ENCODE measurements at regions not wholly inside any gene's neighbourhood (a gene's known extent, or its start where the extent isn't known, plus 50 kb on each side); places are given as distances from the start of the nearest gene placed in this dataset.
"Not testable (repeated sequence)": the region's sequence is repeated elsewhere in the genome, so short reads cannot be mapped to it uniquely, and the experiment has no call there.

GRCh38 chr6:159525445-159526025 lies 167.5 kb downstream of the SOD2 start:
- DNase-seq, result no peak
- Mint-ChIP-seq H3K36me3 (ENCODE audit: low read depth) (no peaks in the 10 kb centered on the region), H3K27ac (no peak overlapping the region), H3K9me3 (no peaks in the 10 kb centered on the region), H3K4me3 (no peak overlapping the region), H3K27me3 (peaks cover 58% of the 10 kb centered on the region), H3K4me1 (ENCODE audit: low read depth) (no peaks in the 10 kb centered on the region)

- H3K27ac Mint-ChIP-seq, result no peak overlapping the region
- no peak overlapping the region for H3K4me3 Mint-ChIP-seq
- H3K36me3 Mint-ChIP-seq (ENCODE audit: low read depth), result no peaks in the 10 kb centered on the region
- no peaks in the 10 kb centered on the region for H3K4me1 Mint-ChIP-seq (ENCODE audit: low read depth)
- peaks cover 64% of the 10 kb centered on the region for H3K27me3 Mint-ChIP-seq
- DNase-seq, result no peak
- peaks cover 7% of the 10 kb centered on the region for H3K9me3 Mint-ChIP-seq
Measured at GRCh38 chr6:159522877-159523547, 170.0 kb downstream of the SOD2 start.

- DNase-seq, result no peak
- Mint-ChIP-seq H3K9me3 (peaks cover 10% of the 10 kb centered on the region), H3K27me3 (peaks cover 63% of the 10 kb centered on the region), H3K4me3 (no peak overlapping the region), H3K27ac (no peak overlapping the region), H3K36me3 (ENCODE audit: low read depth) (no peaks in the 10 kb centered on the region), H3K4me1 (ENCODE audit: low read depth) (no peaks in the 10 kb centered on the region)
Measured at GRCh38 chr6:159521962-159522361, 171.1 kb downstream of the SOD2 start.

- Mint-ChIP-seq H3K36me3 (ENCODE audit: low read depth) (no peaks in the 10 kb centered on the region), H3K4me1 (ENCODE audit: low read depth) (no peaks in the 10 kb centered on the region), H3K9me3 (peaks cover 16% of the 10 kb centered on the region), H3K27me3 (peaks cover 47% of the 10 kb centered on the region), H3K4me3 (no peak overlapping the region), H3K27ac (no peak overlapping the region)
- no peak for DNase-seq
Measured at GRCh38 chr6:159520002-159520401, 173.0 kb downstream of the SOD2 start.

GRCh38 chr6:159515811-159516210 lies 177.2 kb downstream of the SOD2 start:
- H3K4me1 Mint-ChIP-seq (ENCODE audit: low read depth); H3K27ac Mint-ChIP-seq; DNase-seq; H3K36me3 Mint-ChIP-seq (ENCODE audit: low read depth); H3K4me3 Mint-ChIP-seq: not testable (repeated sequence)
- peaks cover 29% of the 10 kb centered on the region for H3K27me3 Mint-ChIP-seq
- peaks cover 16% of the 10 kb centered on the region for H3K9me3 Mint-ChIP-seq

- Mint-ChIP-seq H3K27ac (no peak overlapping the region), H3K4me3 (no peak overlapping the region), H3K36me3 (ENCODE audit: low read depth) (no peaks in the 10 kb centered on the region), H3K9me3 (peaks cover 16% of the 10 kb centered on the region), H3K4me1 (ENCODE audit: low read depth) (no peaks in the 10 kb centered on the region), H3K27me3 (peaks cover 23% of the 10 kb centered on the region)
- no peak for DNase-seq
Measured at GRCh38 chr6:159513914-159514313, 179.1 kb downstream of the SOD2 start.

GRCh38 chr6:159513074-159513720 lies 179.8 kb downstream of the SOD2 start:
- Mint-ChIP-seq H3K36me3 (ENCODE audit: low read depth) (no peaks in the 10 kb centered on the region), H3K27ac (no peak overlapping the region), H3K9me3 (peaks cover 10% of the 10 kb centered on the region), H3K27me3 (peaks cover 17% of the 10 kb centered on the region), H3K4me3 (no peak overlapping the region), H3K4me1 (ENCODE audit: low read depth) (no peaks in the 10 kb centered on the region)
- no peak for DNase-seq

GRCh38 chr6:159512571-159512970 lies 180.5 kb downstream of the SOD2 start:
- H3K36me3 Mint-ChIP-seq (ENCODE audit: low read depth), result no peaks in the 10 kb centered on the region
- H3K27me3 Mint-ChIP-seq, result peaks cover 12% of the 10 kb centered on the region
- DNase-seq, result no peak
- peaks cover 6% of the 10 kb centered on the region for H3K9me3 Mint-ChIP-seq
- H3K4me1 Mint-ChIP-seq (ENCODE audit: low read depth), result no peaks in the 10 kb centered on the region
- H3K27ac Mint-ChIP-seq, result no peak overlapping the region
- H3K4me3 Mint-ChIP-seq, result no peak overlapping the region

- Mint-ChIP-seq H3K4me1 (ENCODE audit: low read depth) (no peaks in the 10 kb centered on the region), H3K4me3 (no peak overlapping the region), H3K27ac (no peak overlapping the region), H3K36me3 (ENCODE audit: low read depth) (no peaks in the 10 kb centered on the region), H3K9me3 (peaks cover 7% of the 10 kb centered on the region), H3K27me3 (peaks cover 8% of the 10 kb centered on the region)
- DNase-seq, result no peak
Measured at GRCh38 chr6:159512104-159512503, 180.9 kb downstream of the SOD2 start.

- Mint-ChIP-seq H3K4me1 (ENCODE audit: low read depth) (no peaks in the 10 kb centered on the region), H3K9me3 (peaks cover 2% of the 10 kb centered on the region)
Measured at GRCh38 chr6:159510141-159510540, 182.9 kb downstream of the SOD2 start.

GRCh38 chr6:159508931-159509330 lies 184.1 kb downstream of the SOD2 start:
- Mint-ChIP-seq H3K27ac (no peak overlapping the region), H3K4me3 (no peak overlapping the region)

More at GRCh38 chr6:159510141-159510540, 182.9 kb downstream of the SOD2 start:
- DNase-seq, result no peak
- H3K27me3 Mint-ChIP-seq, result peaks cover 8% of the 10 kb centered on the region
- no peaks in the 10 kb centered on the region for H3K36me3 Mint-ChIP-seq (ENCODE audit: low read depth)
- H3K4me3 Mint-ChIP-seq, result no peak overlapping the region
- H3K27ac Mint-ChIP-seq, result no peak overlapping the region

GRCh38 chr6:159506048-159506447 lies 187.0 kb downstream of the SOD2 start:
- no peak for DNase-seq
- Mint-ChIP-seq H3K4me3 (no peak overlapping the region), H3K36me3 (ENCODE audit: low read depth) (no peaks in the 10 kb centered on the region), H3K27me3 (peaks cover 11% of the 10 kb centered on the region), H3K4me1 (ENCODE audit: low read depth) (no peaks in the 10 kb centered on the region), H3K27ac (no peak overlapping the region), H3K9me3 (peaks cover 2% of the 10 kb centered on the region)

More at GRCh38 chr6:159508931-159509330, 184.1 kb downstream of the SOD2 start:
- peaks cover 2% of the 10 kb centered on the region for H3K9me3 Mint-ChIP-seq
- H3K36me3 Mint-ChIP-seq (ENCODE audit: low read depth), result no peaks in the 10 kb centered on the region
- DNase-seq, result no peak
- peaks cover 8% of the 10 kb centered on the region for H3K27me3 Mint-ChIP-seq
- no peaks in the 10 kb centered on the region for H3K4me1 Mint-ChIP-seq (ENCODE audit: low read depth)

GRCh38 chr6:159505140-159505922 lies 187.7 kb downstream of the SOD2 start:
- no peak overlapping the region for H3K27ac Mint-ChIP-seq
- H3K9me3 Mint-ChIP-seq, result peaks cover 2% of the 10 kb centered on the region

GRCh38 chr6:159501558-159501957 lies 191.5 kb downstream of the SOD2 start:
- Mint-ChIP-seq H3K4me3 (no peak overlapping the region), H3K4me1 (ENCODE audit: low read depth) (no peaks in the 10 kb centered on the region), H3K9me3 (peaks cover 5% of the 10 kb centered on the region), H3K27ac (no peak overlapping the region), H3K36me3 (ENCODE audit: low read depth) (no peaks in the 10 kb centered on the region), H3K27me3 (peaks cover 11% of the 10 kb centered on the region)
- no peak for DNase-seq

More at GRCh38 chr6:159505140-159505922, 187.7 kb downstream of the SOD2 start:
- H3K4me1 Mint-ChIP-seq (ENCODE audit: low read depth), result no peaks in the 10 kb centered on the region
- H3K4me3 Mint-ChIP-seq, result no peak overlapping the region
- no peak for DNase-seq
- no peaks in the 10 kb centered on the region for H3K36me3 Mint-ChIP-seq (ENCODE audit: low read depth)
- H3K27me3 Mint-ChIP-seq, result peaks cover 8% of the 10 kb centered on the region
